ENCODE measurements at regions not wholly inside any gene's neighbourhood (a gene's known extent, or its start where the extent isn't known, plus 50 kb on each side); places are given as distances from the start of the nearest gene placed in this dataset.
"Not testable (repeated sequence)": the region's sequence is repeated elsewhere in the genome, so short reads cannot be mapped to it uniquely, and the experiment has no call there.

- Histone ChIP-seq H3K36me3 (no peaks in the 10 kb centered on the region), H3K9me3 (no peaks in the 10 kb centered on the region), H3K27me3 (no peaks in the 10 kb centered on the region), H3K27ac (no peak overlapping the region), H3K4me1 (no peaks in the 10 kb centered on the region), H3K4me3 (no peak overlapping the region)
- TF ChIP-seq CTCF (IDR thresholded peaks at IDR 0.05) = no peak
- DNase-seq (no peak), ATAC-seq (peak in 1 of 4 donors; percentile 34), FAIRE-seq (no peak)
- intact Hi-C loops (cut with DNase I) = loop anchor here in 1 of 3 donors (5.0 kb wide), 1 partner anchor 165 kb away; no protein-coding TSS in a partner anchor
- WGBS, 2 donors = 65 to 83% methylated on average over 5 of the region's 5 CpGs
These were observed 160.8 kb downstream of the CEMIP2 start for GRCh38 chr9:71607461-71607881.

GRCh38 chr9:71604197-71605063 is 163.9 kb downstream of the CEMIP2 start:
- Histone ChIP-seq H3K27me3 (no peaks in the 10 kb centered on the region), H3K4me1 (no peaks in the 10 kb centered on the region), H3K9me3 (no peaks in the 10 kb centered on the region), H3K4me3 (no peak overlapping the region), H3K36me3 (no peaks in the 10 kb centered on the region), H3K27ac (no peak overlapping the region)
- FAIRE-seq (peak; percentile 69), ATAC-seq (peak; percentile 71 to 99 (median 92)), DNase-seq (peak; percentile 63 to 83 (median 74))
- TF ChIP-seq CTCF (IDR thresholded peaks at IDR 0.05) = peak; percentile 48 to 80 (median 73)
- 58 to 60% methylated on average over 5 of the region's 5 CpGs for WGBS, 2 donors
- intact Hi-C loops (cut with DNase I) = loop anchor here in 1 of 3 donors (5.0 kb wide), 1 partner anchor 168 kb away; no protein-coding TSS in a partner anchor

GRCh38 chr9:71602652-71603051 is 165.7 kb downstream of the CEMIP2 start:
- no peaks in the 10 kb centered on the region for H3K9me3 ChIP-seq
- ATAC-seq (no peak), DNase-seq (no peak), FAIRE-seq (no peak)
- H3K4me3 ChIP-seq = no peak overlapping the region
- H3K4me1 ChIP-seq = no peaks in the 10 kb centered on the region
- H3K36me3 ChIP-seq = no peaks in the 10 kb centered on the region
- TF ChIP-seq CTCF (IDR thresholded peaks at IDR 0.05) = no peak
- no peaks in the 10 kb centered on the region for H3K27me3 ChIP-seq
- no peak overlapping the region for H3K27ac ChIP-seq
- intact Hi-C loops (cut with DNase I) = no loop called here

GRCh38 chr9:71595762-71596161 is 172.6 kb downstream of the CEMIP2 start:
- H3K4me1 ChIP-seq; H3K36me3 ChIP-seq; H3K9me3 ChIP-seq; H3K27ac ChIP-seq; FAIRE-seq; H3K4me3 ChIP-seq; intact Hi-C loops (cut with DNase I); H3K27me3 ChIP-seq; ATAC-seq: not testable (repeated sequence)
- WGBS, 2 donors = 61 to 72% methylated on average over 12 of the region's 12 CpGs
- peak in 1 of 6 donors; percentile 46 for DNase-seq

GRCh38 chr9:71594541-71594940 is 173.8 kb downstream of the CEMIP2 start:
- Histone ChIP-seq H3K36me3 (no peaks in the 10 kb centered on the region), H3K27ac (no peak overlapping the region), H3K9me3 (no peaks in the 10 kb centered on the region), H3K4me1 (no peaks in the 10 kb centered on the region), H3K27me3 (no peaks in the 10 kb centered on the region), H3K4me3 (no peak overlapping the region)
- intact Hi-C loops (cut with DNase I) = no loop called here
- ATAC-seq (no peak), FAIRE-seq (no peak), DNase-seq (no peak)
- 81 to 90% methylated on average over 3 of the region's 3 CpGs for WGBS, 2 donors
- TF ChIP-seq CTCF (IDR thresholded peaks at IDR 0.05) = no peak

All from pancreas (tissue), 10 donors.